GM21515 (cell line): ENCODE measurements at regions not wholly inside any gene's neighbourhood (a gene's known extent, or its start where the extent isn't known, plus 50 kb on each side); places are given as distances from the start of the nearest gene placed in this dataset.
"Not testable (repeated sequence)": the region's sequence is repeated elsewhere in the genome, so short reads cannot be mapped to it uniquely, and the experiment has no call there.

Source experiments
- ATAC-seq: cut with Tn5 transposase; IDR thresholded peaks from one replicate; pipeline ENCODE4 v1.9.1; 2021; ENCODE audit not compliant: unreplicated experiment

- no peak for ATAC-seq
These were observed 51.5 kb upstream of the MELK start for GRCh38 chr9:36521148-36521547.

- ATAC-seq, result no peak
These were observed 55.6 kb upstream of the MELK start for GRCh38 chr9:36517131-36517530.

- no peak for ATAC-seq
These were observed 68.5 kb upstream of the MELK start for GRCh38 chr9:36504156-36504555.

- no peak for ATAC-seq
These were observed 69.3 kb upstream of the MELK start for GRCh38 chr9:36503172-36504088.

- no peak for ATAC-seq
These were observed 71.0 kb upstream of the MELK start for GRCh38 chr9:36501727-36502126.

GRCh38 chr9:36500931-36501330, 71.8 kb upstream of the MELK start:
- not testable (repeated sequence) for ATAC-seq

- ATAC-seq, result no peak
These were observed 73.4 kb upstream of the MELK start for GRCh38 chr9:36499174-36499890.

- ATAC-seq, result not testable (repeated sequence)
These were observed 79.1 kb upstream of the MELK start for GRCh38 chr9:36493564-36493963.

- ATAC-seq, result no peak
These were observed 79.8 kb upstream of the MELK start for GRCh38 chr9:36492865-36493264.

GRCh38 chr9:36489453-36489852, 83.2 kb upstream of the MELK start:
- no peak for ATAC-seq

GRCh38 chr9:36488389-36488756, 84.3 kb upstream of the MELK start:
- ATAC-seq, result no peak

GRCh38 chr9:36487482-36488388, 85.0 kb upstream of the MELK start:
- peak; percentile 81 for ATAC-seq

GRCh38 chr9:36486933-36487481, 85.7 kb upstream of the MELK start:
- ATAC-seq, result peak; percentile 45

- ATAC-seq, result peak; percentile 7
These were observed 86.3 kb upstream of the MELK start for GRCh38 chr9:36486329-36486932.

GRCh38 chr9:36485647-36486328, 85.7 kb upstream of the RNF38 start:
- ATAC-seq, result no peak

GRCh38 chr9:36484124-36484523, 84.1 kb upstream of the RNF38 start:
- no peak for ATAC-seq

- ATAC-seq, result no peak
These were observed 79.0 kb upstream of the RNF38 start for GRCh38 chr9:36479101-36479500.

- ATAC-seq, result no peak
These were observed 71.3 kb upstream of the RNF38 start for GRCh38 chr9:36471359-36471758.

GRCh38 chr9:36470643-36471290, 70.7 kb upstream of the RNF38 start:
- peak; percentile 83 for ATAC-seq
